HG02943 (cell line): ENCODE measurements at regions not wholly inside any gene's neighbourhood (a gene's known extent, or its start where the extent isn't known, plus 50 kb on each side); places are given as distances from the start of the nearest gene placed in this dataset.
"Not testable (repeated sequence)": the region's sequence is repeated elsewhere in the genome, so short reads cannot be mapped to it uniquely, and the experiment has no call there.

ENCODE experiments used
- ATAC-seq: cut with Tn5 transposase; IDR thresholded peaks from one replicate; pipeline ENCODE4 v1.9.1; 2021; ENCODE audit warnings: mild to moderate bottlenecking, low read depth, moderate library complexity; ENCODE audit not compliant: unreplicated experiment

DNA sequence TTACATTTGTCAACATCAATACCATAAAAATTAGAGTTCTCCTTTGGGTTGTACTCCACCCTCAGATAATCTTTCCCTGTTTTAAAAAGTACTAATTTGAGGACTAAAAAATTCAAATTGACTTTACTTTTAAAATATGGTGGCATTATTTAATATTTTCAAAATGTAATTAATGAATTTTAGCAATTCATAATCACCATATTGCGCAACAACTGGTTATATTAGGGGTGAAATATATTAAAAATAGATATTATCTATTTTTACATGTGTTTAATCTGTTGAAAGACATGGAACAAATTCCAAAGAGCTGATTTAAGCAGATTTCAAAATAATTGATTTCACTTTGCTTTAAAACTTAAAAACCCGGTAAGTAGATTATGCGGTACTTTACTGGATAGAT lies 236.6 kb upstream of the NOL4 start:
- ATAC-seq, result no peak

DNA sequence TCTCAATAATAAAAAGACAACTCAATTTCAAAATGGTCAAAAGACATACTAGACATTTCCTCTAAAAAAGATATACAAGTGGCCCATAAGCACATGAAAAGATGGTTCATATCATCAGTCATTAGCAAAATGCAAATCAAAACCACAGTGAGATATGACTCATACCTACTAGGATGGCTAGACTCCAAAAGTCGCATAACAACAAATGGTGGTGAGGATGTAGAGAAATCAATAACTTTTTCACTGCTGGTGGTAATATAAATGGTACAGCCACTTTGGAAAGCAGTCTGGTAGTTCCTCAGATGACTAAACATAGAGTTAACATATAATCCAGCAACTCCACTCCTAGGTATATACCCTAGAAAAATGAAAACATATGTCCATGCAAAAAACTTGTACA lies 242.3 kb upstream of the NOL4 start:
- no peak for ATAC-seq

GRCh38 chr18:34480162-34480700 lies 229.9 kb upstream of the DTNA start:
- no peak for ATAC-seq

DNA sequence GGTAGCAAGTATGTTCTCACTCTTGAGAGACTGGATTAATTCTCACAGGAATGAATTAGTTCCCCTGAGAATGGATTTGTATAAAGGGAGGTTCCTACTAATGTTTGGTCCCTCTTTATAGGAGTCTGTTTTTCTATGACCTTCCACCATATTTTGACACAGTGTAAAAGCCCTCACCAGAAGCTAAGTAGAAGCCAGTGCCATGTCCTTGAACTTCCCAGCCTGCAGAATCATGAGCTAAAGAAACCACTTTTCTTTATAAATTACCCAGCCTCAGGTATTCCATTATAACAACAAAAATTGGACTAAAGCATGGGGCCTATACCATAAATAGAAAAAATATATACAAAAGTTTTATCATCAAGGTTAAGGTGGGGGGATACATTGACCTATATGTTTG lies 227.9 kb upstream of the DTNA start:
- ATAC-seq, result no peak

- no peak for ATAC-seq
Measured at GRCh38 chr18:34483198-34483597, 226.9 kb upstream of the DTNA start.

DNA sequence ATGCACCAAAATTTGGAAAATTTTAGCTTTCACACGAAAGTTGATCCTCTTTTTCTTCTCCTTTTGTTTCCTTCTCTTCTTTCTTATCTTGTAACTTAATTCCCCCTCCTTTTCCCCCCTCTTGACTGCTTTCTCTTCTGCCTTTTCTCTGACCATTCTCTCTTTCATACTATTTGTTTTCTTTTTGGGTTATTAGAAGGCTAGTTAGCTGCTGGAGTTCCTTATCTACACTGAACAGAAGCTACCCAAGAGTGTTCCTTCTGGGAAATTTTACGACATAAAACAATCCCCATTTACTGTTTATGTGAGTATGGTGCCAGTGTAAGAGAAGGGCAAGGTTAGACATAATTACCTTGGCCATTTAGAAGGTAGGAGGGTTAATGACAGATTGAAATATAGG lies 218.4 kb upstream of the DTNA start:
- ATAC-seq, result no peak

DNA sequence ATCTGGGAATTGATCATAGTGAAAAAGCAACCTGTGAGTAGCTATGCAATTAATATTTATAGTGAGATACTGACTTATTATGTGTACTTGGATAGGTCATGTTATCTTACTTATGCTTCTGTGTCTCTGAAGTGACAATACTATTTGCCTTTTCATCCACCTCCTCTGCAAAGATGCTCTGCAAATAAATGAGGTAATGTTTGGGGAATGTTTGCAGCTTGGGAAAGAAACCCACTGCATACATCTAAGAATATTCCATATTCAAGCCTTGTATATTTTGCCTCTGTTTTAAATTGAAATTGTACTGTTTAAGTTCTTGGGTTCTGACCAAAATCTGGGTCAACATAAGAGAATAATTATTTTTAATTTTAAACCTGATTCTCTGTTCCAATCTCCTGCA lies 217.4 kb upstream of the DTNA start:
- no peak for ATAC-seq

DNA sequence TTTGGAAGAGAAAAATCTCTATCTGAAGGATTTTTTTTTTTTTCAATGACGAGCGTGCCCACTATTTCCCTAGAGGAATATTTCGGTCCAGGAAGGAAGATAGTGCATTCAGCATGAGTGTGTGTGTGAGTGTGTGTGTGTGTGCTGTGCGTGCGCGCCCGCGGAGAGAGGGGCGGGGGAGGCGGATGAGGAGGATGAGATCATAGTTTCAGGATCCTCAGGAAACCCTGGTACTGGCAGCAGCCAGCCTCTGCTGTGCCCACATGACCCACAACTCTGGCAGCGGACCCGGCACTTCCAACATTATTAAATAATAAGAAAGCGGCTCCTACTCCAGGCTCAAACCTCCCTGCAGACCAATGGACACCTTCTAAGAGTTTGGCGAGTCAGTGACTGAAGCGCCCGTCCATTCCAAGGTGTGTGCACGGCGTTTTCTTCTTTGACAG lies 217.0 kb upstream of the DTNA start:
- peak; percentile 68 for ATAC-seq

GRCh38 chr18:34493566-34494358 lies 216.3 kb upstream of the DTNA start:
- ATAC-seq, result peak; percentile 53

GRCh38 chr18:34494359-34494696 lies 215.8 kb upstream of the DTNA start:
- ATAC-seq, result no peak

- no peak for ATAC-seq
Measured at GRCh38 chr18:34495506-34495905, 214.6 kb upstream of the DTNA start.

DNA sequence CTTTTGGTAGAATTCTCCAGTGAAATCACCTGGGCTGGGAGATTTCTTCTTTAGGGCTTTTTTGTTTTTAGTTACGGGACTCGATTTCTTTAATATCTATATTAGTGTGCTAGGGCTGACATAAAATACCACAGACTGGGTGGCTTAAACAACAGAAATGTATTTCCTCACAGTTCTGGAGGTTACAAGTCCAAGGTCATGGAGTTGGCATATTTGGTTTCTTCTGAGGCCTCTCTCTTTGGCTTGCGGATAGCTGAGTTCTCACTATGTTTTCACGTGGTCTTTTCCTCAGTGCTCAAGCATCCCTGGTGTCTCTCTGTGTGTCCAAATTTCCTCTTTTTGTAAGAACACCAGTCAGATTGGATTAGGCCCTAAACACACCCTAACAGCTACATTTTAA lies 208.5 kb upstream of the DTNA start:
- ATAC-seq, result no peak

- no peak for ATAC-seq
Measured at GRCh38 chr18:34506198-34506597, 203.9 kb upstream of the DTNA start.

- ATAC-seq, result no peak
Measured at GRCh38 chr18:34509163-34509562, 200.9 kb upstream of the DTNA start.

DNA sequence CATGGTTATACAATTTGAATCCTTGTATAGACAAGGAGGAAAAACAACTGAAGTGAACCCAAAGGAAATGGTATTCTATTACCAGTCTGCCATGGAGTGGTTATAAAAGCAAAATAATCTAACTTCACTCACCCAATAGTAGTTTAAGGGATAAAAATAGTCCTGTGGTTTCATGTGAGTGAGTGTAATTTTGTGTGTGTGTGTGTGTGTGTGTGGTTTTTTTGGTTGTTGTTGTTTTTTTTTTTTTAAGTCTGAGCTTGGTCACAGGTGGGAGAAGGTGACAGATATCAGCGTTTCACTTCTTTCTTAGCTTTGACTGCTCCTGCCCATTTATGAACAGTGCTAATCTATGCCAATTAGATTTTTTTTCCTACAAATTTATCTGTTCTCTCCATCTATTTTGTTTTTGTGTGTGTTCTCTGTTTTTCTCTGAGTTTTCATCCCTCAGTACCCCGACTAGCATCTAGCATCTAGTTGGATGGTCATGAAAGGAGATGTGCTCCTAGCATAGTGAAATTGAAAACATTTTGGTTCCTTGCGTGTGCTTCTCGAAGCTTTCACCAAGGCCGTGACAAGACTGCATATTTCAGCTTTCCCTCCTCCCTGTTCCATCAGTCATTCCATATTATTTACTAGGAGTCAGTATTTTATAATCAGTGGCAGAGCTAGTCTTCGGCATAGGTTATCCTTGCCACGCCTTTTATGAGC lies 200.1 kb upstream of the DTNA start:
- ATAC-seq, result no peak

- no peak for ATAC-seq
Measured at GRCh38 chr18:34510926-34511325, 199.2 kb upstream of the DTNA start.

- ATAC-seq, result no peak
Measured at GRCh38 chr18:34511435-34511834, 198.7 kb upstream of the DTNA start.

- no peak for ATAC-seq
Measured at GRCh38 chr18:34511879-34512278, 198.2 kb upstream of the DTNA start.

DNA sequence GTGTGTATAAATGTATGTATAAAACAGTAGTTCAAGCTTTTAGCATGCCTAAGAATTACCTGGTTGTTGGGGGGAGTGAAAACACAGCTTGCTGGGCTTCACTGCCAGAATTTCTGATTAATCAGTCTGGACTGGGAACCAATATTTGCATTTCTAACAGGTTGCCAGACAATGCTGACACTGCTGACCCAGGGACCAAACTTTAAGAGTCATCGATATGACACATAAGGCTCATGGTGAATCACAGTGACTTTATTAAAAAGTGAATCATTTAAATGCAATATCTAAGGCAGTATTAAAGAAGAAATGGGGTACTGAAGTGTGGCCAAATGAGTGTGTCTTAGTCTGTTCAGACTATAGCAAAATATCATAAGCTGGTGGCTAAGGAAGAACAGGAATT lies 195.9 kb upstream of the DTNA start:
- ATAC-seq, result no peak

DNA sequence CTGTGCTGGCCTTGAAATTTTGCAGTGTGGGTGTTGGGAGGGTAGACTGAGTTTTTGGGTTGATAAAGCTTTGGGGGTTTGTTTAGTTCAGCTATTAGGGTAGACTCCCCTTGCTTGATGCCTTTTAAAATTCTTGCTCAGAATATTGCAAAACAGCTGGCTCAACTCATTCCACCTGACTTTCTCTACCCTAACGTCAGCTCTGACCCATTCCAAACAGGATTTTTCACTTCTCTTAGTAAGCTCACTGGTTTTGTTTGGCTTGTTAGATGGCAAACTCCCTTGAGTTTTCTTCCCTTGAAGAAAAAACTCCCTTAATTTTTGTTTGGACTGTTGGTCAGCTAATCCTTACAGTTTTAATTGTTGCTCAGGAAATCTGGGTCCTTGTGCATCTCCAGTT lies 195.1 kb upstream of the DTNA start:
- ATAC-seq, result no peak

- ATAC-seq, result not testable (repeated sequence)
Measured at GRCh38 chr18:34516355-34516754, 193.7 kb upstream of the DTNA start.

- not testable (repeated sequence) for ATAC-seq
Measured at GRCh38 chr18:34516996-34517395, 193.1 kb upstream of the DTNA start.
